Kidney (tissue), 13 donors: ENCODE measurements at regions not wholly inside any gene's neighbourhood (a gene's known extent, or its start where the extent isn't known, plus 50 kb on each side); places are given as distances from the start of the nearest gene placed in this dataset.

ENCODE experiments used
- DNase-seq, 5 donors: peaks; one replicate each; pipeline ENCODE4 v3.0.0-alpha.2; 2013 to 2020
- FAIRE-seq: peaks from 2 replicates; lab custom pipeline; 2012; peaks lifted over from hg19 to GRCh38; lab: Jason Lieb, UNC
- H3K27ac ChIP-seq, 2 donors: one replicate each; pipeline ENCODE4 v1.7.0; 2013; ENCODE audit warnings: low read depth in 2 of 2, low read length in 2 of 2, inconsistent platforms in 1 of 2
- H3K27me3 ChIP-seq: one replicate; pipeline ENCODE4 v1.7.1; 2013; ENCODE audit warnings: low read length, inconsistent platforms; ENCODE audit not compliant: control insufficient read depth, insufficient read depth
- H3K36me3 ChIP-seq, 3 donors: one replicate each; pipeline versions ENCODE4 v1.7.0 to v1.7.1; 2013; ENCODE audit warnings: low read length in 3 of 3, control low read depth in 1 of 3, inconsistent platforms in 1 of 3; ENCODE audit not compliant: insufficient read depth in 3 of 3, control insufficient read depth in 2 of 3
- H3K4me1 ChIP-seq, 3 donors: one replicate each; pipeline versions ENCODE4 v1.7.0 to v1.7.1; 2013; ENCODE audit warnings: low read length in 3 of 3, inconsistent platforms in 1 of 3, low read depth in 1 of 3; ENCODE audit not compliant: control insufficient read depth in 2 of 3, insufficient read depth in 2 of 3
- H3K4me3 ChIP-seq, 3 donors: one replicate each; pipeline versions ENCODE4 v1.7.0 to v1.8.1; 2013; ENCODE audit warnings: low read length in 3 of 3, control low read depth in 1 of 3, inconsistent platforms in 1 of 3
- H3K9ac ChIP-seq, 3 donors: one replicate each; pipeline versions ENCODE4 v1.7.0 to v1.7.1; 2013; ENCODE audit warnings: low read length in 3 of 3, control low read depth in 1 of 3, inconsistent platforms in 1 of 3
- H3K9me3 ChIP-seq, 3 donors: one replicate each; pipeline versions ENCODE4 v1.7.0 to v1.7.1; 2013; ENCODE audit warnings: low read length in 3 of 3, control low read depth in 1 of 3, inconsistent platforms in 1 of 3; ENCODE audit not compliant: control insufficient read depth in 2 of 3, insufficient read depth in 1 of 3
- CTCF ChIP-seq: IDR thresholded peaks from 3 replicates; pipeline ENCODE4 v1.5.1; 2012; ENCODE audit warnings: mild to moderate bottlenecking, moderate library complexity, borderline replicate concordance; ENCODE audit not compliant: insufficient read depth; ENCODE audit errors: extremely low read depth
- intact Hi-C: fragments of 100-400 bp; cut with DNase I; formaldehyde crosslinking; loops from one replicate; pipeline ENCODE4 v1.11.1; 2022
- donor health status: control.
- donor health status: control.
- donor health status: control.
- donor health status: control.
- donor health status: control.
- donor health status: DM: yes; HTN: yes; CAD: no.
- donor health status: Normal renal cell carcinoma (clear cell type).

GRCh38 chr15:69718916-69719315, 266.3 kb downstream of the RPLP1 start:
- no peak for FAIRE-seq
- Histone ChIP-seq H3K36me3 (no peaks in the 10 kb centered on the region), H3K9ac (no peak overlapping the region), H3K4me1 (no peaks in the 10 kb centered on the region), H3K4me3 (no peak overlapping the region), H3K27me3 (no peaks in the 10 kb centered on the region), H3K27ac (no peak overlapping the region), H3K9me3 (no peaks in the 10 kb centered on the region)
- DNase-seq, result no peak
- intact Hi-C loops, result no loop called here
- TF ChIP-seq CTCF, result no peak

GRCh38 chr15:69719527-69720240, 267.1 kb downstream of the RPLP1 start:
- DNase-seq, result no peak
- Histone ChIP-seq H3K4me1 (no peaks in the 10 kb centered on the region), H3K27ac (no peak overlapping the region), H3K9ac (no peak overlapping the region), H3K27me3 (no peaks in the 10 kb centered on the region), H3K36me3 (no peaks in the 10 kb centered on the region), H3K9me3 (no peaks in the 10 kb centered on the region), H3K4me3 (no peak overlapping the region)
- intact Hi-C loops, result no loop called here
- no peak for TF ChIP-seq CTCF
- FAIRE-seq, result no peak

- Histone ChIP-seq H3K9ac (no peak overlapping the region), H3K9me3 (no peaks in the 10 kb centered on the region), H3K27ac (no peak overlapping the region), H3K36me3 (no peaks in the 10 kb centered on the region), H3K4me1 (no peaks in the 10 kb centered on the region), H3K27me3 (no peaks in the 10 kb centered on the region), H3K4me3 (no peak overlapping the region)
- intact Hi-C loops, result no loop called here
- no peak for TF ChIP-seq CTCF
- FAIRE-seq (no peak), DNase-seq (no peak)
These were observed 267.9 kb downstream of the RPLP1 start for GRCh38 chr15:69720536-69720935.

GRCh38 chr15:69722924-69723323, 270.3 kb downstream of the RPLP1 start:
- no peak for FAIRE-seq
- Histone ChIP-seq H3K9ac (no peak overlapping the region), H3K4me3 (no peak overlapping the region), H3K36me3 (no peaks in the 10 kb centered on the region), H3K4me1 (no peaks in the 10 kb centered on the region), H3K9me3 (no peaks in the 10 kb centered on the region), H3K27ac (no peak overlapping the region), H3K27me3 (no peaks in the 10 kb centered on the region)
- DNase-seq, result no peak
- TF ChIP-seq CTCF, result no peak
- intact Hi-C loops, result no loop called here
